ENCODE measurements at regions not wholly inside any gene's neighbourhood (a gene's known extent, or its start where the extent isn't known, plus 50 kb on each side); places are given as distances from the start of the nearest gene placed in this dataset.

GRCh38 chr9:108053555-108054061, 564.0 kb upstream of the KLF4 start:
- POLR2A ChIA-PET: no interaction called here
- H3K4me3 ChIP-seq (replicated peaks in 1 of 3; ENCODE audit: insufficient read depth in 1 of 3, low read depth in 2 of 3, low read length in 3 of 3): no peak overlapping the region
- CTCF ChIA-PET (ENCODE audit: low intra/inter-chr PET ratio, low total read pairs): no interaction called here
- H2AFZ ChIP-seq (ENCODE audit: low read length): no peak overlapping the region
- no peak overlapping the region for H3K4me2 ChIP-seq (ENCODE audit: low read depth, low read length)
- intact Hi-C loops (cut with micrococcal nuclease; ENCODE audit: unreplicated experiment) (no loop called here), in situ Hi-C loops (cut with HindIII; ENCODE audit: extremely low pct_ligation_motif_present, low pct_unique_long_range_greater_than_20kb) (no loop called here)
- no TSS peak for BruUV-seq (replicated peaks)
- no peaks in the 10 kb centered on the region for H3K9me3 ChIP-seq (ENCODE audit: low read length)
- H4K20me1 ChIP-seq (ENCODE audit: insufficient read depth, low read length): no peaks in the 10 kb centered on the region
- no peak overlapping the region for H3K27ac ChIP-seq (ENCODE audit: extremely low read length, insufficient read depth, low read length)
- TF ChIP-seq SP5 (CRISPR knock-in tag; IDR thresholded peaks at IDR 0.05; ENCODE audit: borderline replicate concordance, low read depth) (no peak), ZNF260 (CRISPR knock-in tag; IDR thresholded peaks at IDR 0.05; ENCODE audit: borderline replicate concordance, low read depth) (no peak), KLF15 (CRISPR knock-in tag; IDR thresholded peaks at IDR 0.05; ENCODE audit: borderline replicate concordance) (no peak), TIGD3 (CRISPR knock-in tag; IDR thresholded peaks at IDR 0.05; ENCODE audit: borderline replicate concordance) (no peak), FOSL1 (CRISPR knock-in tag; IDR thresholded peaks at IDR 0.05; ENCODE audit: borderline replicate concordance) (no peak), TCF7 (IDR thresholded peaks at IDR 0.05; ENCODE audit: low read depth) (no peak), KLF9 (CRISPR knock-in tag; IDR thresholded peaks at IDR 0.05; ENCODE audit: low read depth) (no peak), BHLHE40 (IDR thresholded peaks at IDR 0.05; ENCODE audit: low read length) (no peak), MAFK (conservative IDR thresholded peaks at IDR 0.05 in 1 of 2, IDR thresholded peaks at IDR 0.05 in 1 of 2; ENCODE audit: low read length in 2 of 2) (no peak), E2F1 (CRISPR knock-in tag; IDR thresholded peaks at IDR 0.05) (no peak), JARID2 (CRISPR knock-in tag; IDR thresholded peaks at IDR 0.05; ENCODE audit: insufficient replicate concordance) (no peak), ZC3H4 (CRISPR knock-in tag; IDR thresholded peaks at IDR 0.05; ENCODE audit: borderline replicate concordance) (no peak), CREB1 (IDR thresholded peaks at IDR 0.05) (no peak), CREB1 (CRISPR knock-in tag; IDR thresholded peaks at IDR 0.05) (no peak), ARID3A (IDR thresholded peaks at IDR 0.05; ENCODE audit: low read depth, low read length) (no peak), HMGXB4 (CRISPR knock-in tag; IDR thresholded peaks at IDR 0.05; ENCODE audit: borderline replicate concordance in 1 of 2, low read depth in 1 of 2) (no peak)
- DNase-seq (ENCODE audit: low spot score) (no peak), FAIRE-seq (no peak), ATAC-seq (no peak)
- no peak overlapping the region for H3K9ac ChIP-seq (ENCODE audit: insufficient read depth, low read depth, low read length)
- H3K36me3 ChIP-seq (replicated peaks in 1 of 2; ENCODE audit: control insufficient read depth in 1 of 2, insufficient read depth in 2 of 2, low read length in 2 of 2): no peaks in the 10 kb centered on the region
- H3K4me1 ChIP-seq (ENCODE audit: insufficient read depth, low read length): no peaks in the 10 kb centered on the region
- no peaks in the 10 kb centered on the region for H3K79me2 ChIP-seq (ENCODE audit: insufficient read depth, low read length)
- H3K27me3 ChIP-seq (ENCODE audit: control insufficient read depth in 1 of 2, insufficient read depth in 2 of 2, low read length in 2 of 2): no peaks in the 10 kb centered on the region
- WGBS (ENCODE audit: low lambda C conversion rate): 11% methylated on average over 12 of the region's 12 CpGs

Measured in HepG2 (cell line).